ENCODE measurements at regions not wholly inside any gene's neighbourhood (a gene's known extent, or its start where the extent isn't known, plus 50 kb on each side); places are given as distances from the start of the nearest gene placed in this dataset.
"Not testable (repeated sequence)": the region's sequence is repeated elsewhere in the genome, so short reads cannot be mapped to it uniquely, and the experiment has no call there.

GRCh38 chr10:62958980-62959379 is 142.8 kb upstream of the EGR2 start:
- no peak for TF ChIP-seq CTCF (IDR thresholded peaks at IDR 0.05; ENCODE audit: control insufficient read depth, insufficient read depth, low read depth, low read length, missing control alignments)
- DNase-seq (ENCODE audit: low read depth), result no peak
- no peak overlapping the region for H3K4me3 ChIP-seq (ENCODE audit: control insufficient read depth, low read depth, low read length)

- no peak for TF ChIP-seq CTCF (IDR thresholded peaks at IDR 0.05; ENCODE audit: control insufficient read depth, insufficient read depth, low read depth, low read length, missing control alignments)
- H3K4me3 ChIP-seq (ENCODE audit: control insufficient read depth, low read depth, low read length), result no peak overlapping the region
- no peak for DNase-seq (ENCODE audit: low read depth)
Measured at GRCh38 chr10:62946278-62946677, 130.1 kb upstream of the EGR2 start.

DNA sequence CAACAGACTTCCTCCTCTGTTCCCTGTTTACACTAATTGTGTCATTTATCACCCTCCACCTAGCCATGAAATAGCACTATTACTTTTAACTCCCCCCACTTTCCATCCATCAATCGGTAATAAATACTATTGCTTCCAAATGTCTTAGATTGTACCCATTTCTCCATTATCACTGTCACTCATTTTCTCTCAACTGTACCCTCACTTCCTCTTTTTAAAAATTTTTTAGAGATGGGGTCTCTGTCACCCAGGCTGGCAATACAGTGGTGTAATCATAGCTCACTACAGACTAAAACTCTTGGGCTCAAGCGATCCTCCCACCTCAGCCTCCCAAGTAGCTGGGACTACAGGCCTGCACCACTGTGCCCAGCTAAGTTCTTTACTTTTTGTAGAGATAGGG is 123.5 kb upstream of the EGR2 start:
- no peak for DNase-seq (ENCODE audit: low read depth)
- no peak for TF ChIP-seq CTCF (IDR thresholded peaks at IDR 0.05; ENCODE audit: control insufficient read depth, insufficient read depth, low read depth, low read length, missing control alignments)
- H3K4me3 ChIP-seq (ENCODE audit: control insufficient read depth, low read depth, low read length), result no peak overlapping the region

DNA sequence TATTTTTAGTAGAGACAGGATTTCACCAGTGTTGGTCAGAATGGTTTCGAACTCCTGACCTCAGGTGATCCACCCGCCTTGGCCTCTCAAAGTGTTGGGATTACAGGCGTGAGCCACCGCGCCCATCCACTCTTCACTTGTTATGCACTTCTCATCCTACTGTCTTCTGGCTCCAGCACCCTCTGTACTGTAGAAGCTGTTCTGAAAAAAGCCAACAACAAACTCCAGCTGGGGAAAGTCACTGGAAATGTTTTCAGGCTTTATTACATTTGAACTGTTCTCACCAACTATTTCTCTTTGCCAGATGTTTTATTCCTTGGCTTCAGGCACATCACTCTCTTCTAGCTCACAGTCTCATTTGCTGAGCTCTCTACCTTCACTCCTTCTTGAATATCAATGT is 122.5 kb upstream of the EGR2 start:
- no peak for TF ChIP-seq CTCF (IDR thresholded peaks at IDR 0.05; ENCODE audit: control insufficient read depth, insufficient read depth, low read depth, low read length, missing control alignments)
- H3K4me3 ChIP-seq (ENCODE audit: control insufficient read depth, low read depth, low read length), result no peak overlapping the region
- DNase-seq (ENCODE audit: low read depth), result no peak

DNA sequence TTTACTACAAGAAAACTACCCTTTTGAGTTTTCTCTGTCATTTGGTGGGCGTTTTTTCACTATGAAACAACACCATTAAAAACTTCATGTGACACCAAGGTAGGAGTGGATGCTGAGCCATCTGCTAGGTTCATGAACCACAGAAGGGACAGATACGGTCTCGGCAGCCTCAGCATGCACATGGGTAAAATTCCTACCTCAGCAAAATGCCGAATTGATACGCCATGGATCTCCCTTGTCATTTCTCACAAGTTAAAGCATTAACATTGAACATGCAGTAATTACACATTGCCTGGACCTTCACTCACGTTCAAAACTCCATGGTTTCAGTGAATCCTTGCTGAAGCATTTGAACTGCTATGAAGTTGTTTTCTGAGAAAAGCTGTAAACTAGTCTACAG is 121.5 kb upstream of the EGR2 start:
- H3K4me3 ChIP-seq (ENCODE audit: control insufficient read depth, low read depth, low read length), result no peak overlapping the region
- no peak for DNase-seq (ENCODE audit: low read depth)
- TF ChIP-seq CTCF (IDR thresholded peaks at IDR 0.05; ENCODE audit: control insufficient read depth, insufficient read depth, low read depth, low read length, missing control alignments), result no peak

- H3K4me3 ChIP-seq (ENCODE audit: control insufficient read depth, low read depth, low read length), result no peak overlapping the region
- no peak for DNase-seq (ENCODE audit: low read depth)
- no peak for TF ChIP-seq CTCF (IDR thresholded peaks at IDR 0.05; ENCODE audit: control insufficient read depth, insufficient read depth, low read depth, low read length, missing control alignments)
Measured at GRCh38 chr10:62935022-62935421, 118.9 kb upstream of the EGR2 start.

- no peak for TF ChIP-seq CTCF (IDR thresholded peaks at IDR 0.05; ENCODE audit: control insufficient read depth, insufficient read depth, low read depth, low read length, missing control alignments)
- H3K4me3 ChIP-seq (ENCODE audit: control insufficient read depth, low read depth, low read length), result no peak overlapping the region
- no peak for DNase-seq (ENCODE audit: low read depth)
Measured at GRCh38 chr10:62934258-62934657, 118.1 kb upstream of the EGR2 start.

- DNase-seq (ENCODE audit: low read depth); H3K4me3 ChIP-seq (ENCODE audit: control insufficient read depth, low read depth, low read length): not testable (repeated sequence)
Measured at GRCh38 chr10:62928763-62929162, 112.6 kb upstream of the EGR2 start.
